Activated naive CD4-positive, alpha-beta T cell treated with anti-CD3 and anti-CD28 coated beads for 36 hours (primary cell): ENCODE measurements at regions not wholly inside any gene's neighbourhood (a gene's known extent, or its start where the extent isn't known, plus 50 kb on each side); places are given as distances from the start of the nearest gene placed in this dataset.

ENCODE experiments used
- CTCF ChIA-PET: fragments of 350-600 bp; sonication (Branson Sonifier 250); formaldehyde crosslinking; loops from one replicate; lab custom pipeline; 2021; ENCODE audit warnings: antibody characterized with exemption; lab: Charles Lee
- DNase-seq: peaks from one replicate; pipeline ENCODE4 v3.0.0-alpha.2; 2020
- H3K27ac Mint-ChIP-seq: one replicate; pipeline ENCODE4 v1.8.0; 2021; ENCODE audit warnings: mild to moderate bottlenecking, mixed read lengths
- H3K27me3 Mint-ChIP-seq: one replicate; pipeline ENCODE4 v1.8.0; 2021; ENCODE audit warnings: low read depth, mixed read lengths
- H3K36me3 Mint-ChIP-seq: one replicate; pipeline ENCODE4 v1.8.0; 2021; ENCODE audit warnings: low read depth, mixed read lengths
- H3K4me1 Mint-ChIP-seq: one replicate; pipeline ENCODE4 v1.8.0; 2021; ENCODE audit warnings: low read depth, mixed read lengths
- H3K4me3 Mint-ChIP-seq: one replicate; pipeline ENCODE4 v1.8.0; 2021; ENCODE audit warnings: mild to moderate bottlenecking, moderate library complexity, mixed read lengths
- H3K9me3 Mint-ChIP-seq: one replicate; pipeline ENCODE4 v1.8.0; 2021; ENCODE audit warnings: mixed read lengths
- intact Hi-C: fragments of 100-400 bp; cut with micrococcal nuclease; formaldehyde crosslinking; loops from one replicate; pipeline ENCODE4 v1.15.1; 2023

DNA sequence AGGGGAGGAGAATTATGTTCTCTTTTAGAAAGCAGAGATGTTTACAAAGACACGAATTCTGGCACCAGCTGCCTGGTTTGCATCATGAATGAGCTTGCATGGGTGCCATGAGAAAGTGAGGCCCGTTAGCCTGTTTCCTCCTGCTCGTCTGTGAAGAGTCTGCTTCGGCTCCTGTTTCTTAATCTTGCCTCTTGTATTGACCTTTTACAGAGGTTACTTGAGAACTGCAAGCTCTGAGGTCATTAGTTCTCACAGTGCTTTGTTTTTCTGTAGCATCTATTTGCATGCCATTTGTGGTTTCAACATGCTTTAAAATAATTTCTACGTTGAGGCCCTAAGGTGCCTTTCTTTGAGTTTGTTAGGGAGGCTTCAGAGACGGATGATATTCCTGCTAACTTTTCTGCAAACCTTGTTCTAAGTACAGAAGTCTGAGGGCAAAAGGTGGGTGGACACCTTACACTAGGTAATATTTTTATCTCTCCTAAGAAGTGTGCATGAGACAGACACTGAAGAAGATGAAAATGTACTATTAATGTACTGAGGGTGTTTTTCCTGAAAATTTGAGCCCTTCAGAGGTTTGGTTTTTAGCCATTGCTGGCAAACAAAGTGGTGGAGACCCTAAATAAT lies 53.4 kb upstream of the LINC00305 start:
- no peak for DNase-seq
- no peak overlapping the region for H3K27ac Mint-ChIP-seq
- intact Hi-C loops, result no loop called here
- H3K36me3 Mint-ChIP-seq, result no peaks in the 10 kb centered on the region
- peaks cover 3% of the 10 kb centered on the region for H3K4me1 Mint-ChIP-seq
- H3K9me3 Mint-ChIP-seq, result no peaks in the 10 kb centered on the region
- CTCF ChIA-PET, result no interaction called here
- H3K4me3 Mint-ChIP-seq, result no peak overlapping the region
- no peaks in the 10 kb centered on the region for H3K27me3 Mint-ChIP-seq

DNA sequence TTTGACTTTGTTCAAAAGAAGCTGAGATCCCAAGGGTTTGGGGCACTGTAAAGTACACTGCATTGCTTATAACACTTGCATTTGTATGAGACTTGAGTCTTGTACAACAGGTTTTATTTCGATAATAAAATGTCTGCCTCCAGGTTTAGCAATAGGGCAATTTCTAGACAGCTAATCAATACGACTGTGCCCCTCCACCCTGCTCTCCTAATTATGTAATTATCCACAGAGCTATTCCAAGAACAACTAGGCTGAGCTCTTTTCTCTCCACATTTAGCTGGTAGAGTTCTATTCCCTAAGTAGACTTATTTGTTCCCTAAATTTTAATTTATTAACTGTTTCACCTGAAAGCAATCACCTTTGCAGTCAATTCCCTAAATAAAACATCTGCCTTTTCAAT lies 52.9 kb upstream of the LINC00305 start:
- H3K4me1 Mint-ChIP-seq, result peaks cover 2% of the 10 kb centered on the region
- H3K27me3 Mint-ChIP-seq, result peaks cover 2% of the 10 kb centered on the region
- CTCF ChIA-PET, result no interaction called here
- no peaks in the 10 kb centered on the region for H3K9me3 Mint-ChIP-seq
- no peak overlapping the region for H3K27ac Mint-ChIP-seq
- intact Hi-C loops, result no loop called here
- no peaks in the 10 kb centered on the region for H3K36me3 Mint-ChIP-seq
- H3K4me3 Mint-ChIP-seq, result no peak overlapping the region
- no peak for DNase-seq

DNA sequence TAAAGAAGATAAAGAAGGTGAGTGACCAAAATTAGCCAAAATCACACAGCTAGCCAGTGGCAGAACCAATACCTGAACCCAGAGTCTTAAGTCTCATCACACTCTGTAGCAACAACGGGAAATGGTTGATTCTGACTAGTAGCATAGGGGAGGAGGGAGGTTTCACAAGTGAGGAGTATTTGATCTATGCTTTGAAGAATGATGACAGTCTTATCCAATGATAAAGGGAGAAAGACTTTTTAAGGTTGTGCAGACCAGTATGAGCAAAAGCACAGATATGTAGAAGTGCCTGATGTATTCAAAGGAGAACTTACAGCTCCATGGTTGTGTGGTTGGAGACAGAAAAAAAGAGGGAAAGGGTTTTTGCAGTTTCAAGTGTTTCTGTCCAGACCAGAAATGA lies 50.7 kb upstream of the LINC00305 start:
- peaks cover 2% of the 10 kb centered on the region for H3K4me1 Mint-ChIP-seq
- H3K9me3 Mint-ChIP-seq, result no peaks in the 10 kb centered on the region
- H3K36me3 Mint-ChIP-seq, result no peaks in the 10 kb centered on the region
- CTCF ChIA-PET, result no interaction called here
- no peak overlapping the region for H3K27ac Mint-ChIP-seq
- DNase-seq, result no peak
- no peak overlapping the region for H3K4me3 Mint-ChIP-seq
- H3K27me3 Mint-ChIP-seq, result peaks cover 2% of the 10 kb centered on the region
- intact Hi-C loops, result no loop called here
